DMS79 treated with DMSO at 0.1 percent for 48 hours (cell line): ENCODE measurements at regions not wholly inside any gene's neighbourhood (a gene's known extent, or its start where the extent isn't known, plus 50 kb on each side); places are given as distances from the start of the nearest gene placed in this dataset.

ENCODE experiments used
- DNase-seq: peaks from one replicate; lab custom pipeline; 2025; lab: John Stamatoyannopoulos, UW

GRCh38 chr15:81987628-81988027 is 58.2 kb downstream of the MEX3B start:
- DNase-seq, result no peak

- DNase-seq, result no peak
Observed at GRCh38 chr15:81983497-81983896, 62.3 kb downstream of the MEX3B start.

- no peak for DNase-seq
Observed at GRCh38 chr15:81982808-81983207, 63.0 kb downstream of the MEX3B start.

GRCh38 chr15:81981908-81982307 is 63.9 kb downstream of the MEX3B start:
- DNase-seq, result no peak

GRCh38 chr15:81977464-81977863 is 68.4 kb downstream of the MEX3B start:
- no peak for DNase-seq

- no peak for DNase-seq
Observed at GRCh38 chr15:81968691-81969090, 77.1 kb downstream of the MEX3B start.

GRCh38 chr15:81966631-81967030 is 79.2 kb downstream of the MEX3B start:
- no peak for DNase-seq

GRCh38 chr15:81962482-81962881 is 83.3 kb downstream of the MEX3B start:
- DNase-seq, result peak; percentile 31

GRCh38 chr15:81959196-81959595 is 86.6 kb downstream of the MEX3B start:
- no peak for DNase-seq

GRCh38 chr15:81957698-81958097 is 88.1 kb downstream of the MEX3B start:
- no peak for DNase-seq

- no peak for DNase-seq
Observed at GRCh38 chr15:81955382-81956062, 90.3 kb downstream of the MEX3B start.

GRCh38 chr15:81954158-81954783 is 91.5 kb downstream of the MEX3B start:
- no peak for DNase-seq

- no peak for DNase-seq
Observed at GRCh38 chr15:81950841-81951414, 94.9 kb downstream of the MEX3B start.

GRCh38 chr15:81948751-81949150 is 97.1 kb downstream of the MEX3B start:
- no peak for DNase-seq

- DNase-seq, result no peak
Observed at GRCh38 chr15:81948222-81948621, 97.6 kb downstream of the MEX3B start.

- no peak for DNase-seq
Observed at GRCh38 chr15:81947548-81947947, 98.3 kb downstream of the MEX3B start.

- no peak for DNase-seq
Observed at GRCh38 chr15:81945014-81945615, 100.7 kb downstream of the MEX3B start.

GRCh38 chr15:81942655-81943195 is 103.1 kb downstream of the MEX3B start:
- no peak for DNase-seq

- DNase-seq, result no peak
Observed at GRCh38 chr15:81942157-81942556, 103.7 kb downstream of the MEX3B start.

- DNase-seq, result peak; percentile 20
Observed at GRCh38 chr15:81941479-81941878, 104.3 kb downstream of the MEX3B start.

GRCh38 chr15:81940467-81941451 is 105.1 kb downstream of the MEX3B start:
- no peak for DNase-seq
